Stimulated activated CD4-positive, alpha-beta T cell treated with anti-CD3 and anti-CD28 coated beads, Interleukin-4, amount 100 ng/mL, for 48 hours (primary cell): ENCODE measurements at regions not wholly inside any gene's neighbourhood (a gene's known extent, or its start where the extent isn't known, plus 50 kb on each side); places are given as distances from the start of the nearest gene placed in this dataset.
"Not testable (repeated sequence)": the region's sequence is repeated elsewhere in the genome, so short reads cannot be mapped to it uniquely, and the experiment has no call there.

ENCODE experiments used
- DNase-seq, 2 donors: peaks; one replicate each; pipeline ENCODE4 v3.0.0-alpha.2; 2020; ENCODE audit warnings: low read depth in 2 of 2

DNA sequence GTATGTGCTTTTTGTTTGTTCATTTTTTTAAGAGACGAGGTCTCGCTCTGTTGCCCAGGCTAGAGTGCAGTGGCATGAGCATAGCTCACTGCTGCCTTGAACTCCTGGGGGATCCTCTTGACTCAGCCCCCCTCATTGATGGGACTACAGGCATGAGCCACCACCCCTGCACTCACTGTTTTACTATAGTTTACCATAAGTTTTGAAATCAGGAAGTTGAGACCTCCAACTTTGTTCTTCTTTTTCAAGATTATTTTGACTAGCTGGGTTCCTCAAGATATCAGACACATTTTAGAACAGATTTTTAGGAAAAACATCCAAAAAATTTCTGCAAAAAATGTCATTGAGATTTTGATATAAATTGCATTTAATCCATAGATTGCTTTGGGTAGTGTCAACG lies 120.4 kb upstream of the FGGY start:
- DNase-seq, result no peak

- no peak for DNase-seq
These were observed 119.1 kb upstream of the FGGY start for GRCh38 chr1:59177756-59178155.

- no peak for DNase-seq
These were observed 118.3 kb upstream of the FGGY start for GRCh38 chr1:59178339-59179187.

GRCh38 chr1:59179673-59180072 lies 117.2 kb upstream of the FGGY start:
- DNase-seq, result no peak

- DNase-seq, result no peak
These were observed 116.2 kb upstream of the FGGY start for GRCh38 chr1:59180735-59181134.

- DNase-seq, result no peak
These were observed 113.1 kb upstream of the FGGY start for GRCh38 chr1:59183749-59184317.

DNA sequence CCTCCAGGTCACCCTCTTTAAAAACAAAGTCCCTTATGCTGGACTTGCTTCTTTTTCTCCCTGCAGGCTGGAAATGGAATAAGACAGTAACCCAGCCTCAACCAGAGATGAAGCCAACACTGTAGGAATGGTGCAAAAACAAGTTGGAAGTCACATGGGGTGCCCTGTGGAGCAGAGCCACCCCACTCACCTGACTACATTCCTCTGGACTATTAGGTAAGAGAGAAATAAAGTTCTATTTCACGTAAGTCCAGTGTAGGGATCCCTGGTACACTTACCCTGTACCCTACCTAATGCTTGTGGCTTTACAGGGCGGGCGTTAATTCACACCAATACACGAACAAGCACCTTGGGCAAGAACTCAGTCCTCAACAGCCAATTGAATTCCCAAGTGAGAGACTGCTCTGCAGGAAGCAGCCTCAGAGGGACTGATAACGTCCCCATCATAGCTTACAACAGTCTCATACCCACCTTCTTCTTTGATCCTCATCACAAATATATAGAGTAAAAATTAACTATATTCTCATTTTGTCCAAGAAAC lies 112.5 kb upstream of the FGGY start:
- no peak for DNase-seq

DNA sequence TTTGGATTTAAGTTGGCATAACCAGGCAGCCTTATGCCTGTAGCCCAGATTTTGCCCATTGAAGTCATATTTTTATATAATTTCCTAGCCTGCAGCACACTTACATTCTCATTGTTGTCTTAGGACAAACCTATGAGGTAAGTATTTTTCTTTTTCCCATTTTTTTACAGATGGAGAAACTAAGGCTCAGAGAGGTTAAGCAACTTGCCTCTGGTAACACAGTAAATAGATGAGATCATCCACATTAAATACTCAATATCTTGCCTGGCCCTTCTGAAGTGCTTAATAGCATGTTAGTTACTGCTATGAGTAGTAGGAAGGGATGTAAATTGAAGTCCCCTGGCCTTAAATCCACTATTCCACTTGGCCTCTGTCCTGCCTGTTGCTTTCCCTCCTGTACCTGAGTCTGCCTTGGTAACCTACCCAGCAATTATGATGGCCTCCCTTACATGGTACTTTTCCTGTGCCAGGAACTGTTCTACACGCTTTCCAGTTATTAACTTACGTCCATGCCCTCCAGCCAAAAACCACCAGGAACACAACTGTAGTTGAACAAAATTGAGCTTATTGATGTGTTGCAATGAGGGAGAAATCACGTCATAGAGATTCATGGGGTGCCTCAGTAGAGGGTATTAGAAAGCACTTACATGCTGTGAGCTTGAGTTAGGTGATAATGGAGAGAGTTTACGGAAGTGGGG lies 111.6 kb upstream of the FGGY start:
- no peak for DNase-seq

GRCh38 chr1:59186656-59187055 lies 110.2 kb upstream of the FGGY start:
- DNase-seq, result no peak

DNA sequence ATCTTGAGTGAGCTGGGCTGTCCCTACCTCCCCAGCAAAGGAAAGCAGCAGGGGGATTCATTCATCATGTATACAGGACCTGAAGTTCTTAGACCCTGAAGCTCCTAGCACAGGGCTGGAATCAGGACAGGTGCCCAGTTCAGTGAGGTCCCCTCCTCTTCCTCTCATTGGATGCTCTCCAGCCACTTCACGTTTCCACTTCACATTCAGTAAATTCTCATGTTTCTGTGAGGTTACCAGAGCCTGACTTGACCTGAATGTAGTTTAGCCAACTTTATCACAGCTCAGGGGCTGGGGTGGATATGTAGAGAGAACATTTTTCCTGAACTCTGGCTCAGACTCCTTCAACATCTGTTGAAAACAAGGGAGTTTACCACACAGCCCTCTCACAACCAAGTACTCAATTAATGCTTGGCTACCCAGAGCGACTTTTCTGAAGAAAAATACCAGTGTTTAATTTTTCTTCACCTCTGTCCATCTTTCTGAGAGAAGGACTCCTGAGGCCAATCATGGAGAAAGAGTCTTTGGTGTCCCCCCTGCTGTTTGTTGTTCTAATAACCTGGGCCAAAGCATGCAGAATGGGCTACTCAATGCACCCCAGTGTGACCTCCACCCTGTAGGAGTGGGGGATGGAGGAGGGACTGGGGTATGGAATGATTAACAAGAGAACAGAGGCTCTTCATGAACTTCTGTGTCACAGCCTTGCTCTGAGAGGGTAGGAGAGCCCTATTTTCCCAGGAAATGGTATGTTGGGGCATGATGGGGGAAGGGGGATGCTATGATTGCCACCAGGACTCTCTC lies 108.3 kb upstream of the FGGY start:
- DNase-seq, result no peak

GRCh38 chr1:59193443-59194093 lies 103.3 kb upstream of the FGGY start:
- DNase-seq, result no peak

GRCh38 chr1:59194621-59195020 lies 102.3 kb upstream of the FGGY start:
- no peak for DNase-seq

- no peak for DNase-seq
These were observed 101.7 kb upstream of the FGGY start for GRCh38 chr1:59195151-59195550.

DNA sequence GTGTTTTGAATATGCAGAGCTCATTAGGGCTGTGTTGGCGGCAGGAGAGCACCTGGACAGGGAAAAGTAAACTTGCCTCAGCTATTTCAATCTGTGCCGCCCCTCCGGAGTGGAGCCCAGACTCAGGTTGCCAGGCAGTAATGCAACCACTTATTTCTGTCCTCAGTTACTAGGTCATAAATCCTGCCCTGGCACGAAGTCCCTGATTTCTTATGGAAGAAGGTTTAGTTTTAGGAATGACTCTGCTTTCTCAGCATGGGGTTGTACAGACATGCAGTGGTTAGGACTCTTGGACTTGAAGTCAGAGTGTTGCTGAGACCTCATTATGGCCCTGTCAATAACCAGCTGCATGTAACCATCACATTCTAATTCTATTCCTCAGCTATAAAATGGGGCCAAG lies 98.3 kb upstream of the FGGY start:
- DNase-seq, result no peak

DNA sequence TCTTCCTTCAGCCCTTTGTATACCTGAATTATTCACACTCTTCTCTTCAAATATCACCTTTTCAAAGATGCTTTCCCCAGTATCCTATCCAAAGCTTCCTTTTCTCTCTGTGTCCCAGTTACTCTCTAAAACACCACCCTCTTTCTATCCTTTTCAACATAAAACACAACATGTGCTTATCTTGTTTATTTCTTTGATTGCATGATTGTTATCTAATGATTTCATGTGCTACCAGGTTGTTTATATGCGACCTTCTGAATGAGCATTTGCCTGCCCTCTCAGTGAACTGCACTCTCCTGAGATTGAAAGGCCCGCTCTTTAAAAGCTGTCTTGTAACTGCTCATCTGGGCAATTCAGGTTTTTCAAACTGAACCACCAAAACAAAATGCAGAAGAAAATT lies 97.7 kb upstream of the FGGY start:
- DNase-seq, result no peak

GRCh38 chr1:59199719-59200376 lies 97.0 kb upstream of the FGGY start:
- DNase-seq, result no peak

GRCh38 chr1:59201341-59201740 lies 95.6 kb upstream of the FGGY start:
- DNase-seq, result no peak

DNA sequence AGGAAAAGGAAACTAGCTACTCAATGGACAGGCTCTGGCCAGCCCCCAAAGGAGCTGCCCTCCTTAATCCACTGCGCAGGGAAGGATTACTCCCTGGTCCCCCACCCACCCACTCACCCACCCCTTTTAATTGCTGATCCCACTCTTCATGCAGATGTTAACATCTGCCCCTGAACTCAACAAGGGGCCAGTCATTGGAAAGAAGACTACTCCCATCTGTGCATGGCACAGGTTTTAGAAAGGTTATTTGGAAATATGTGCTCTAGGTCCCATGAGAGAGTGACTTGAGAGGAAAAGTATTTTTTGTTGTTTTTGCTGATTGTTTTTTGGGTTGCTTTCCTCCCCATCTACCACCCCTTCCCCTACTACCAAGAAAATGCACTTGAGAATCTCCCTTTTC lies 94.4 kb upstream of the FGGY start:
- no peak for DNase-seq

DNA sequence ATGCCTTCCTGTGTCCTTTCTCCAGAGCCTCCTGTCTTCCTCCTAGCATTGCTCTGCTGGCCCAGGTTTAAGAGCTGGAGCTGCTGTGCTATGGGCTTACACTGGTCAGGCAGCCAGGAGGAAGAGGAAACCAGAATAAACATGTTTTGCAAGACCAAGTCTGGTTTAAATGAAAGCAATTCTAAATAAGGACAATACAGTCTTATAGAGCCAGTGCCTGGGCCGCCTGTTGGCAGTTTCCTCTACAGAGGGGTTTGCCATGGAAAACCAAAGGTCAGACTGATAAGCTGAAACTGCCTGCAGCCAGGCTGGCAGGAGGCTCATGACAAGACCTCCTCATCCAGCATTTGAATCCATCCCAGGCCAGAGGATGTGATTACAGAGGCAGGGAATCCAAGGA lies 92.9 kb upstream of the FGGY start:
- DNase-seq, result no peak

GRCh38 chr1:59206616-59207015 lies 90.3 kb upstream of the FGGY start:
- not testable (repeated sequence) for DNase-seq

GRCh38 chr1:59210430-59210829 lies 86.5 kb upstream of the FGGY start:
- not testable (repeated sequence) for DNase-seq
